ENCODE measurements at regions not wholly inside any gene's neighbourhood (a gene's known extent, or its start where the extent isn't known, plus 50 kb on each side); places are given as distances from the start of the nearest gene placed in this dataset.

- TF ChIP-seq EP300 (IDR thresholded peaks at IDR 0.05; ENCODE audit: borderline replicate concordance in 1 of 2, low read depth in 1 of 2, low read length in 1 of 2): no peak
Observed at GRCh38 chr12:92543840-92544239, 158.9 kb upstream of the PLEKHG7 start (continued).

DNA sequence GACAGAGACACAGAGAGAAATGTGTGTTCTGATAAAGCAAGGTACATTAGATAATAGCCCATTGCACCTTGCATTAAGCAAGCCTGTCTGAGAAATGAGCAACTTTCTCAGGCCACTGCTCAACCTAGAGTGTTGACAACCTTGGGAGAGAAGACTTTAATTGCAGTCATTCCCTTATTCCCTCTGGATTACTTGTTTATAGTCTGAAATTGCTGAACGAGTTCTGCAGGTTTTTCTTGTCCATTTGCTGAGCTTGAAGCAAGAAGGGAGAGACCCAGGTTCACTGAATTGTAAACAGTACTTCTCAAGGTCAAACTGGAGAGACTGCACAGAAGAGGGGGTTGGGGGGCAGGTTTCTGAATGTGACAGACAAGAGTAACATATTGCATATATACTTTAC lies 159.4 kb upstream of the PLEKHG7 start:
- CTCF ChIA-PET: interaction anchor here (0.6 kb wide), 1 partner anchor 17 kb away, joined by 3 read pairs; no protein-coding TSS in a partner anchor
- TF ChIP-seq MXI1 (IDR thresholded peaks at IDR 0.05; ENCODE audit: low read depth, low read length) (no peak), IRF3 (IDR thresholded peaks at IDR 0.05; ENCODE audit: low read depth, low read length) (no peak), EP300 (IDR thresholded peaks at IDR 0.05; ENCODE audit: borderline replicate concordance in 1 of 2, low read depth in 1 of 2, low read length in 1 of 2) (no peak), SMC3 (IDR thresholded peaks at IDR 0.05; ENCODE audit: low read depth, low read length) (no peak)
- H3K4me3 ChIP-seq (ENCODE audit: low read depth in 2 of 2, low read length in 1 of 2): no peak overlapping the region
- WGBS (ENCODE audit: low lambda C conversion rate): 13% methylated on average over 1 of the region's 1 CpG
- no peaks in the 10 kb centered on the region for H3K27me3 ChIP-seq (ENCODE audit: insufficient read depth)
- DNase-seq: no peak
- H3K27ac ChIP-seq (ENCODE audit: low read depth in 2 of 2, low read length in 1 of 2): no peak overlapping the region
- no peaks in the 10 kb centered on the region for H3K9me2 ChIP-seq
- H3K9ac ChIP-seq: no peak overlapping the region
- no peak overlapping the region for H2AFZ ChIP-seq (ENCODE audit: low read depth)
- no peak overlapping the region for H3K4me2 ChIP-seq
- no peaks in the 10 kb centered on the region for H3K36me3 ChIP-seq (replicated peaks in 1 of 2; ENCODE audit: control insufficient read depth in 1 of 2, insufficient read depth in 2 of 2, low read length in 1 of 2)
- POLR2A ChIA-PET: no interaction called here
- H4K20me1 ChIP-seq (ENCODE audit: insufficient read depth): no peaks in the 10 kb centered on the region
- no peaks in the 10 kb centered on the region for H3K9me3 ChIP-seq
- H3K4me1 ChIP-seq (ENCODE audit: control insufficient read depth in 1 of 2, insufficient read depth in 2 of 2, low read depth in 1 of 2, low read length in 1 of 2): no peaks in the 10 kb centered on the region; a peak in 2 of 4 replicates
- no peaks in the 10 kb centered on the region for H3K79me2 ChIP-seq (ENCODE audit: insufficient read depth)
- no peaks in the 10 kb centered on the region for H3F3A ChIP-seq (replicated peaks; ENCODE audit: insufficient read depth)

DNA sequence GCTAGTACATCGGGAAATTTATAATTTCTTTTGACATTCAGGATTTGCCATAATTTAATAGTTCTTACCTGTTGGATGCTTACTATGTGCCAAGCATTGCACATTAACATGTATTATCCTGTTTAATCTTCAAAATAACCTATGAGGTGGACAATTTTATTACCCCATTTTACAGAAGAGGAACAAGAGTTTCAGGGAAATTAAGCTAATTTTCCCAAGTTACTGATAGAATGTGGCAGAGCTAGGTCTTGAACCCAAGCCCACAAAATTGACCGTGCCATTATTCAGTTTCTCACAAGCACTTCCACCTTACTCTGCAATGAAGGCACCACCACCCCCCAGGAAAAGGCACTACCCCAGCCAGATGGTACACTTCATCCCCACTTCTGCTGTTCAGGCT lies 161.1 kb upstream of the PLEKHG7 start:
- Histone ChIP-seq H4K20me1 (ENCODE audit: insufficient read depth) (no peaks in the 10 kb centered on the region), H3K9me2 (no peaks in the 10 kb centered on the region), H3K9ac (no peak overlapping the region), H3K36me3 (replicated peaks in 1 of 2; ENCODE audit: control insufficient read depth in 1 of 2, insufficient read depth in 2 of 2, low read length in 1 of 2) (no peaks in the 10 kb centered on the region), H3K79me2 (ENCODE audit: insufficient read depth) (no peaks in the 10 kb centered on the region), H3K4me3 (ENCODE audit: low read depth in 2 of 2, low read length in 1 of 2) (no peak overlapping the region), H3F3A (replicated peaks; ENCODE audit: insufficient read depth) (no peaks in the 10 kb centered on the region), H3K4me2 (no peak overlapping the region), H2AFZ (ENCODE audit: low read depth) (no peak overlapping the region), H3K9me3 (no peaks in the 10 kb centered on the region), H3K4me1 (ENCODE audit: control insufficient read depth in 1 of 2, insufficient read depth in 2 of 2, low read depth in 1 of 2, low read length in 1 of 2) (no peaks in the 10 kb centered on the region; a peak in 2 of 4 replicates), H3K27me3 (ENCODE audit: insufficient read depth) (no peaks in the 10 kb centered on the region), H3K27ac (ENCODE audit: low read depth in 2 of 2, low read length in 1 of 2) (no peak overlapping the region)
- no peak for DNase-seq
- WGBS (ENCODE audit: low lambda C conversion rate): 47% methylated on average over 2 of the region's 2 CpGs
- CTCF ChIA-PET: no interaction called here
- POLR2A ChIA-PET: no interaction called here
- no peak for TF ChIP-seq RCOR1 (IDR thresholded peaks at IDR 0.05; ENCODE audit: low read length)
- TF ChIP-seq, protein P1, sequence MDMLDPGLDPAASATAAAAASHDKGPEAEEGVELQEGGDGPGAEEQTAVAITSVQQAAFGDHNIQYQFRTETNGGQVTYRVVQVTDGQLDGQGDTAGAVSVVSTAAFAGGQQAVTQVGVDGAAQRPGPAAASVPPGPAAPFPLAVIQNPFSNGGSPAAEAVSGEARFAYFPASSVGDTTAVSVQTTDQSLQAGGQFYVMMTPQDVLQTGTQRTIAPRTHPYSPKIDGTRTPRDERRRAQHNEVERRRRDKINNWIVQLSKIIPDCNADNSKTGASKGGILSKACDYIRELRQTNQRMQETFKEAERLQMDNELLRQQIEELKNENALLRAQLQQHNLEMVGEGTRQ (IDR thresholded peaks at IDR 0.05; ENCODE audit: borderline replicate concordance, low read depth, low read length): no peak
- no peak for TF ChIP-seq PBX3 (IDR thresholded peaks at IDR 0.05)
- TF ChIP-seq, protein P2, sequence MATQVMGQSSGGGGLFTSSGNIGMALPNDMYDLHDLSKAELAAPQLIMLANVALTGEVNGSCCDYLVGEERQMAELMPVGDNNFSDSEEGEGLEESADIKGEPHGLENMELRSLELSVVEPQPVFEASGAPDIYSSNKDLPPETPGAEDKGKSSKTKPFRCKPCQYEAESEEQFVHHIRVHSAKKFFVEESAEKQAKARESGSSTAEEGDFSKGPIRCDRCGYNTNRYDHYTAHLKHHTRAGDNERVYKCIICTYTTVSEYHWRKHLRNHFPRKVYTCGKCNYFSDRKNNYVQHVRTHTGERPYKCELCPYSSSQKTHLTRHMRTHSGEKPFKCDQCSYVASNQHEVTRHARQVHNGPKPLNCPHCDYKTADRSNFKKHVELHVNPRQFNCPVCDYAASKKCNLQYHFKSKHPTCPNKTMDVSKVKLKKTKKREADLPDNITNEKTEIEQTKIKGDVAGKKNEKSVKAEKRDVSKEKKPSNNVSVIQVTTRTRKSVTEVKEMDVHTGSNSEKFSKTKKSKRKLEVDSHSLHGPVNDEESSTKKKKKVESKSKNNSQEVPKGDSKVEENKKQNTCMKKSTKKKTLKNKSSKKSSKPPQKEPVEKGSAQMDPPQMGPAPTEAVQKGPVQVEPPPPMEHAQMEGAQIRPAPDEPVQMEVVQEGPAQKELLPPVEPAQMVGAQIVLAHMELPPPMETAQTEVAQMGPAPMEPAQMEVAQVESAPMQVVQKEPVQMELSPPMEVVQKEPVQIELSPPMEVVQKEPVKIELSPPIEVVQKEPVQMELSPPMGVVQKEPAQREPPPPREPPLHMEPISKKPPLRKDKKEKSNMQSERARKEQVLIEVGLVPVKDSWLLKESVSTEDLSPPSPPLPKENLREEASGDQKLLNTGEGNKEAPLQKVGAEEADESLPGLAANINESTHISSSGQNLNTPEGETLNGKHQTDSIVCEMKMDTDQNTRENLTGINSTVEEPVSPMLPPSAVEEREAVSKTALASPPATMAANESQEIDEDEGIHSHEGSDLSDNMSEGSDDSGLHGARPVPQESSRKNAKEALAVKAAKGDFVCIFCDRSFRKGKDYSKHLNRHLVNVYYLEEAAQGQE (IDR thresholded peaks at IDR 0.05; ENCODE audit: low read depth, low read length): no peak
- no peak for TF ChIP-seq MEF2A (IDR thresholded peaks at IDR 0.05; ENCODE audit: borderline replicate concordance, low read depth)
- TF ChIP-seq NRF1 (IDR thresholded peaks at IDR 0.05; ENCODE audit: low read depth, low read length): no peak
- no peak for TF ChIP-seq TEAD4 (IDR thresholded peaks at IDR 0.05; ENCODE audit: borderline replicate concordance, insufficient read depth)
- no peak for TF ChIP-seq USF1 (IDR thresholded peaks at IDR 0.05; ENCODE audit: borderline replicate concordance, low read depth)
- no peak for TF ChIP-seq SMC3 (IDR thresholded peaks at IDR 0.05; ENCODE audit: low read depth, low read length)
